ENCODE measurements at regions not wholly inside any gene's neighbourhood (a gene's known extent, or its start where the extent isn't known, plus 50 kb on each side); places are given as distances from the start of the nearest gene placed in this dataset.

DNA sequence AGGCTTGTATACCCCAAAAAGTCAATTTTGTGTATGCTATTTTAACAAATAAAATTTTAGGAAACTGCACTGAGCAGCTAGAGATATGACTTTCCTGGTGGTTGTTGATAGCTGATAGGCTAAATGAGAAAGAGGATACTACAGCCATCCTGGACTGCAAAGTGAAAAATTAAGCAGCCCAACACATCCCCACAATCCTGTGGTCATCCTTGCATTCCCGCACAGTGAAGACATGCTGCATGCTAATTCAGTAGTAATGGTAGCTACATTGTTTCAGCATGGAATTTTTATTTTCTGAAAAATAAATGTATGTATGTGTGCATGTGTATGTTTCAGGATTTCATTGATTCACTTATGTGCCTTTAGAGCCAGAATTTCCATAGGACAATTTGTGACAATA lies 124.2 kb upstream of the CCDC68 start:
- H3K36me3 ChIP-seq: no peaks in the 10 kb centered on the region
- no peak for ATAC-seq (ENCODE audit: low FRiP score in 2 of 2)
- H3K4me1 ChIP-seq: peaks cover 0 to 10% (median 6%) of the 10 kb centered on the region in 4 donors
- no peaks in the 10 kb centered on the region for H3K27me3 ChIP-seq
- no peak overlapping the region for H3K27ac ChIP-seq
- no peak for DNase-seq
- WGBS, 2 donors: 88 to 100% methylated on average over 1 of the region's 1 CpG
- H3K4me3 ChIP-seq: no peak overlapping the region
- no peak for TF ChIP-seq EP300 (IDR thresholded peaks at IDR 0.05)
- no peak for TF ChIP-seq POLR2AphosphoS5 (IDR thresholded peaks at IDR 0.05)
- TF ChIP-seq POLR2A (IDR thresholded peaks at IDR 0.05): no peak
- TF ChIP-seq, protein P1, sequence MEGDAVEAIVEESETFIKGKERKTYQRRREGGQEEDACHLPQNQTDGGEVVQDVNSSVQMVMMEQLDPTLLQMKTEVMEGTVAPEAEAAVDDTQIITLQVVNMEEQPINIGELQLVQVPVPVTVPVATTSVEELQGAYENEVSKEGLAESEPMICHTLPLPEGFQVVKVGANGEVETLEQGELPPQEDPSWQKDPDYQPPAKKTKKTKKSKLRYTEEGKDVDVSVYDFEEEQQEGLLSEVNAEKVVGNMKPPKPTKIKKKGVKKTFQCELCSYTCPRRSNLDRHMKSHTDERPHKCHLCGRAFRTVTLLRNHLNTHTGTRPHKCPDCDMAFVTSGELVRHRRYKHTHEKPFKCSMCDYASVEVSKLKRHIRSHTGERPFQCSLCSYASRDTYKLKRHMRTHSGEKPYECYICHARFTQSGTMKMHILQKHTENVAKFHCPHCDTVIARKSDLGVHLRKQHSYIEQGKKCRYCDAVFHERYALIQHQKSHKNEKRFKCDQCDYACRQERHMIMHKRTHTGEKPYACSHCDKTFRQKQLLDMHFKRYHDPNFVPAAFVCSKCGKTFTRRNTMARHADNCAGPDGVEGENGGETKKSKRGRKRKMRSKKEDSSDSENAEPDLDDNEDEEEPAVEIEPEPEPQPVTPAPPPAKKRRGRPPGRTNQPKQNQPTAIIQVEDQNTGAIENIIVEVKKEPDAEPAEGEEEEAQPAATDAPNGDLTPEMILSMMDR (IDR thresholded peaks at IDR 0.05): no peak
- no peaks in the 10 kb centered on the region for H3K9me3 ChIP-seq

DNA sequence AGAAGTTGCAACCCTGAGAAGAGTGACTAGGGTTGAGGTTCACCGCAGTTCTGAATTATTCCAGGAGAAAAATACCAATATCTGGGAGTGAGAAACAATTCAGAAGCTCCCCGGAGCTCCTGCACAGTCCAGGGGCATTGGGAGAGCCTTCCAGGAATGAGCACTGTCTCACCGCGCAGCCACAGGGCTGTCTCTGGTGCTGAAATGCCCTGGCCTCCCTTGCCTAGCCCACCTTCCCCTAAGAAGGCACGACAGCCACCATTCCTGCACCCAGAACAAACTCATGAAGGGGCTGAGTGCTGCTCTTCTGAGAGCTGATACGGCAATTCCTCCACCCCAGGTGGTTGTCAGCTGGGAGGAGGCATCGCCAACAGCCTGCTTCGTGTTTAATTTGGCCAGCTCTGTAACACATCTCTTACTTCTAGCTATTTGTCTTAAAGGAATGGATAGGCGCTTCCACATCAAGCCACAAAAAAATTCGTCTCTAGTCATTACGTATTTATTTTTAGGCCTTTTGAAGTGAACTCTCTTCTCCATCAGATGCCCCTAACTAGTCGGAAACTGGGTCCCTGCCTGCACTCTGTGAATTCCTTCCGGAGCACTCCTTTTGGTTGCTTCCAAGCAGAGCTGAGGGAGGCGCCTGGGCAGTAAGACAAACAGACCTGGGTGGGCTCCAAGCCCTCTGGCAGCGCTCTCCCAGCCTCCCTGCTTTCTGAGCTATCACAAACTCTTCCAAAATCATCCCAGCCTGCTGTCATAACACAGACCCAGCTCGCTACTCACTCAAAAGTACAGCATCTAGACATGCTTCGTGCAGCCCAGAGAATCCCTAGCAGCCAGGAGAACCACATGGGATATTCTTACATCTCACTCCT lies 120.5 kb upstream of the CCDC68 start:
- DNase-seq (no peak), ATAC-seq (ENCODE audit: low FRiP score in 2 of 2) (peak in 1 of 2 donors; percentile 29)

DNA sequence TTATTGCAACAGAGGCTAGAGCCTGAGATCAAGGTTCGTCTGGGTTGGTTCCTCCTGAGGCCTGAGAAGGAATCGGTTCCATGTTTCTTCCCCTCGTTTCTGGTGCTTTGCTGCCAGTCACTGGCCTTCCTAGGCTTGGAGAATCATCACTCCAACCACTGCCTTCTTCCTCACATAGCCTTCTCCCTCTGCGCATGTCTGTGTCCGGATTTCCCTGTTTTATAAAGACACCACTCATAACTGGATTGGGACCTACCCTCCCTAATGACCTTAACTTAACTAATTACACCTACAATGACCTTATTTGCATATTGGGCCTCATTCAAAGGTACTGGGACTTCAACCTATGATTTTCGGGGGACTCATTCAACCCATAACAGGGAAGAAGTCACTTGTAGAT lies 119.8 kb upstream of the CCDC68 start:
- 80 to 92% methylated on average over 6 of the region's 6 CpGs for WGBS, 2 donors
- DNase-seq (no peak), ATAC-seq (ENCODE audit: low FRiP score in 2 of 2) (no peak)
- Histone ChIP-seq H3K27ac (peak overlapping the region in 1 of 4 donors; percentile 4), H3K4me1 (peaks cover 0 to 8% (median 6%) of the 10 kb centered on the region in 4 donors), H3K36me3 (no peaks in the 10 kb centered on the region), H3K4me3 (no peak overlapping the region), H3K9me3 (no peaks in the 10 kb centered on the region), H3K27me3 (no peaks in the 10 kb centered on the region)
- no peak for TF ChIP-seq EP300 (IDR thresholded peaks at IDR 0.05)
- TF ChIP-seq POLR2A (IDR thresholded peaks at IDR 0.05): no peak
- TF ChIP-seq, protein P1 (IDR thresholded peaks at IDR 0.05): no peak
- no peak for TF ChIP-seq POLR2AphosphoS5 (IDR thresholded peaks at IDR 0.05)

More for the DNA sequence above, 120.5 kb upstream of the CCDC68 start:
- H3K4me1 ChIP-seq: peaks cover 0 to 8% (median 6%) of the 10 kb centered on the region in 4 donors
- H3K36me3 ChIP-seq: no peaks in the 10 kb centered on the region
- H3K9me3 ChIP-seq: no peaks in the 10 kb centered on the region
- H3K27me3 ChIP-seq: no peaks in the 10 kb centered on the region
- no peak overlapping the region for H3K4me3 ChIP-seq
- 55 to 60% methylated on average over 15 to 16 of the region's 17 CpGs for WGBS, 2 donors
- TF ChIP-seq, protein P1 (IDR thresholded peaks at IDR 0.05): no peak
- TF ChIP-seq POLR2AphosphoS5 (IDR thresholded peaks at IDR 0.05): no peak
- TF ChIP-seq EP300 (IDR thresholded peaks at IDR 0.05): no peak
- TF ChIP-seq POLR2A (IDR thresholded peaks at IDR 0.05): no peak
- no peak overlapping the region for H3K27ac ChIP-seq

DNA sequence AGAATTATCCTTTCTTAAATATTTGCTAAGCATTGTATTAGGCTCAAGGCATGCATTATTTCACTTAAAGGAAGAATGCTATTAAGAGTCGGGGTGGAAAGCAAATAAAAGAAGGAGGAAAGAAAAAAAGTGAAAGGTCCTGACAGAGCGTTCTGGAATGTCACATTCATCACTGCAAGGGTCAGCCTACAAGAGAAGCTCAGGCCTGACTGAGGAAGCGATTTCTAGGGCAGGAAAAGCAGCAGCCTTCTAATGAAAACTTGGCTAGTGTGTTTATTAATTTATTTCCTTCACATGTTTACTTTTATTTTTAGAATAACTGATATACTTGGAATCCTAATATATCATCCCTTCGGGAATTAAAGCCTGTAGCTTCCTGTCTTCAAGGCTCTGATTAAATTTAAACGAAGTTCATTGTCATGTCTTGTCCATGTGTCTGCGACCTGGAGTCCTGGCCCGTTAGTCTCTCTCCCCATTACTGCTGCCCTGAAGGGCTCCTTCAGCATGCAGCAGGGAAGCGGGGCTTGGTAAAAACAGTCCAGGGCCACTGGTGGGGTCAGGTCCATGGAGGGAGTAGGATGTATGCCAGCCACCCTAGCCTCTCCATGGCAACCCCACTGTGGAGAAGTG lies 119.2 kb upstream of the CCDC68 start:
- ATAC-seq (ENCODE audit: low FRiP score in 2 of 2) (peak in 1 of 2 donors; percentile 47), DNase-seq (no peak)
- TF ChIP-seq EP300 (IDR thresholded peaks at IDR 0.05) (no peak), POLR2A (IDR thresholded peaks at IDR 0.05) (no peak), POLR2AphosphoS5 (IDR thresholded peaks at IDR 0.05) (no peak)
- TF ChIP-seq, protein P1 (IDR thresholded peaks at IDR 0.05): no peak

More for the DNA sequence above, 119.2 kb upstream of the CCDC68 start:
- peaks cover 0 to 8% (median 6%) of the 10 kb centered on the region in 4 donors for H3K4me1 ChIP-seq
- H3K27me3 ChIP-seq: no peaks in the 10 kb centered on the region
- peak overlapping the region in 1 of 4 donors; percentile 4 for H3K27ac ChIP-seq
- no peaks in the 10 kb centered on the region for H3K36me3 ChIP-seq
- H3K4me3 ChIP-seq: no peak overlapping the region
- H3K9me3 ChIP-seq: no peaks in the 10 kb centered on the region
- WGBS, 2 donors: 41 to 55% methylated on average over 7 to 8 of the region's 8 CpGs
